NOMO-1 (cell line): ENCODE measurements at regions not wholly inside any gene's neighbourhood (a gene's known extent, or its start where the extent isn't known, plus 50 kb on each side); places are given as distances from the start of the nearest gene placed in this dataset.
"Not testable (repeated sequence)": the region's sequence is repeated elsewhere in the genome, so short reads cannot be mapped to it uniquely, and the experiment has no call there.

Experiments
- DNase-seq, 2 experiments: peaks; one replicate each; lab custom pipeline; 2025; ENCODE audit not compliant: unreplicated experiment in 2 of 2; lab: John Stamatoyannopoulos, UW

DNA sequence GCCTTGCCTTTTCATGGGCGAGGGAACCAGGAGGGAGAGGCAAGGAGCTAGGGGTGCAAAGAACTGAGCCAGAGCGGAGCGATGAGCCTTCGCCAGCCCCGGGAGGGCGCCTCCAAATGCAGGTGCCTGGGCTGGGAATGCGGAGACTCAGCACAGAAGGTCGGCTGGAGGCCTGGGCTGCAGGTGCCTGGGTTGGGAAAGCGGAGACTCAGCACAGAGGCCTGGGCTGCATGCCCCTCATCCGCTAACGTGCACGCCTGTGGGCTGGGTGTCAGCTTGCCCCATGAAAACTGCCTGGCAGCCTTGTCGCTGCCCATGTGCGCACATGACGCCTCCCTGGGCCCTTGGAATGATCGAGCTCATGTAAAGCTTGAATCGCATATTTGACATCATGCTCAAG, 51.8 kb downstream of the POM121L12 start:
- no peak for DNase-seq

GRCh38 chr7:53094191-53094590, 58.8 kb downstream of the POM121L12 start:
- no peak for DNase-seq

DNA sequence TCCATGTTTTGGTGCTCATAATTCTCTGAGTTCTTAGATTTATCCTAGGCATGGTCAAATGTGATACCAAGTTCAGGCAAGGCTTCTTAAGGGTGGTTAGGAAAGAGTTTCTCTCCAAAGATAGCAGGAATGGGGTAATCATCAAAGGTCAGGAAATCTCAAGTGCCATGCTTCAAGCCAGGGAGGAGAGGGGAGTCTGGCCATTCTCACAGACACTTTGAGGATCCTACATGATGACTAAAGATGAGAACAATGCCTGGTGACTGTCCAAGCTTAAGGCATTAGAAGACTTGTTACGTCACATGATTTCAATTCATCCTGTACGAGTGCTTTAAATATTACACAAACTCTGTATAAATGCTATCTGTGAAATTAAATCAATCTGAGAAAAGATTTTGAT, 59.4 kb downstream of the POM121L12 start:
- no peak for DNase-seq

DNA sequence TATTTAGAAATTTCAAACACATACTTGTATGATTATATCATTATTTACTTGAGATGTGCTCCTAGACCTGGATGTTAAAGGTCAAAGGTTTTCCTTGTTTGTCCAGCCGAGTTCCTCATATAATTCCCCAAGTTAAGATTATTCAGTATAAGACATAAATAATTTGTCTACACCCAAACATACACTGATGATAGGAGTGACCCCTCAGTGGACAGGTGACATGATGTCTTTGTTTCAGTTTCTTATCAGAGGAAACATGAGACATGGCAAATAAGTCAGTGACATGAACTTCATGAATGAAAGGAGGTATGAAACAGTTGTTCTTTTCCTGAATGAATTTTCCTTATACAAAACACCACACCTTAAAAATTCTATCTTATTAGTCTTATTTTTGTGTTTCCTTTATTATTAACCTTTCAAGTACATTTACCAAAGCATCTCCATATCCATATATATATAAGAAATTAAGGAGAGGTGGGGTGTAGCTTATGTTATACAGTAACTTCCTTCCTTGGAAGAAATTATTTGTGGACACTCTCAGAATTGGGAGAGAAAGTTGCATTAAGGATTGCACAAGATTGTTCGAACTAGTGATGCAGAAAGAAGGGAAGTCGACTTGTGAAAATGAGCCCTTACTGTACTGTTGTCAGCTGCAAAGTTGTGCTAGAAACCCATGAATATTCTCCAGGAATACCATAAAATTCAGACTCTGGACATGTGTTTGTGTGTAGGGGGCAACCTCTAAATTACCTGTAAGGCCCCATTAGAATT, 60.5 kb downstream of the POM121L12 start:
- peak in 1 of 2 experiments; percentile 35 for DNase-seq

DNA sequence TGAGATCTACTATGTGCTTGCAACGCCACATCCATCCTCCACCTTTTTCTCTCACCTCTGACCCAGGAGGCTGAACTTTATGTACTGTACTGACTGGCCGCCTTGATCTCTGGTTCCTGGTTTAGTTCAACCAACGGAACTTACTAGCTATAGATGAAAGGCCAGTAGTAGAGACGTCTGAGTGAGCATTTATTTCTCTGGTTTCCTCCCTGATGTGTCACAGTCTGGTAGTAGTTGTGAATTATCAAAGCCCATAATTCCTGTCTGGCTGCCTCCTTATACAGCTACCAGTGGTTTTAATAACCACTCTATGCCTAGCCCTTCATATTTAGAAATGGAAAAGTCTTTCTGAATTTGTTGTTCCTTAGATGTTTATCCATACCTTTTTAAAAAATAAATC, 64.7 kb downstream of the POM121L12 start:
- no peak for DNase-seq

DNA sequence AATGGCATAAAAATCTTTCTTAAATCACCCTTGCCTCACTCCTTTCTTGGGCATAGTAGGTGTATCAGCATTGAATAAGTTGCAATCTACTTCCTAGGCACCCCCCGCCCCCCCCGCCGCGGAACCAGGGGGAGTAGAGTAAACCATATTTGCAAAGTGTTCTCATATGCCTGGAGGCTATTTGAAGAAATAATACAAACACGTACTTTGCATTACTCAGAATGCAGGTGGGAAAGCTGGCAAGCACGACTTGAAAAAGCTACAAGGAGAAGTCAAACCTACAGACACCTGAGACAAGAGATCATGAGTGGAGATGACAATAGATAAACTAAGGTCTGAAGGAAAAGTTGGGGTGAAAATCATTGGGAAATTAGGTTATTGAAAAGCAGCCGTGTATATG, 65.6 kb downstream of the POM121L12 start:
- no peak for DNase-seq

- DNase-seq = peak; percentile 67 to 93
Observed at GRCh38 chr7:53110425-53110824, 75.0 kb downstream of the POM121L12 start.

GRCh38 chr7:53111031-53111430, 75.6 kb downstream of the POM121L12 start:
- peak in 1 of 2 experiments; percentile 0 for DNase-seq

DNA sequence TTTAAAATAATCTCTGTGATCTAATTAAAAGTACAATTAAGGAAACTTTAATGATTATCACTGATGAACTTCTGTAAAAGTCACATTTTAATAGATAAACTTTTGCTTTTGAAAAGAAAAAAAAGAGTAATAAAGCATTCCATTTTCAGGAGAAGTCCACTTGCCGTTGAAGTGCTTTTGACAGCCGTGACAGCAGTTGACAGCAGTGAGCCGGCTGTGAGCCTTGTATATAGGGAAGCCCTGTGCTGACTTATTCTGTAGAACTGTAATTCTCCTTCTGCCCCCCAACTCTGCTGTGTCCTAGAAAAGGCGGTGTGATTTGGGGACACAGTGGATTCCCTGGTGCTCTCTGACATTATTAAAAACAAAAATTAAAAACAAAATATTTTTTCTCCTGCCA, 78.0 kb downstream of the POM121L12 start:
- DNase-seq = no peak

GRCh38 chr7:53119514-53119941, 84.1 kb downstream of the POM121L12 start:
- DNase-seq = no peak

DNA sequence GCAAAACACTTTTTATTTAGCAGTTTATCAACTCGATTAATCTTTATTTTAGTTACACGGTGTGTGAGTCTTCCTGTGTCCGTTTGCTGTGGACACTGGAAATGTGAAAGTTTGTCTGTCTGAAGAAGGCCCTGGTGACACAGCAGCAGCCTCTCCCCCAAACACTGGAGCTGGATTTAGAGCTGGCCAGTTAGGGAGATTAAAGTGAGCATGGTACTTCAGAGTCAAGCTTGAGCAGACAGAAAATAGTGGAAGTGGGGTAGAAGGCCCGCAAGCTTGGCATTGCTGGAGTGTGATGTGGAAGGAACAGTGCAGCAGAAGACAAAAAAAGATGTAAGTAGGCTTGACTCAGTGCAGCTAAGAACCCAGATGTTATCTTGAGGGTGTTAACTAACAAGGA, 85.9 kb downstream of the POM121L12 start:
- no peak for DNase-seq

DNA sequence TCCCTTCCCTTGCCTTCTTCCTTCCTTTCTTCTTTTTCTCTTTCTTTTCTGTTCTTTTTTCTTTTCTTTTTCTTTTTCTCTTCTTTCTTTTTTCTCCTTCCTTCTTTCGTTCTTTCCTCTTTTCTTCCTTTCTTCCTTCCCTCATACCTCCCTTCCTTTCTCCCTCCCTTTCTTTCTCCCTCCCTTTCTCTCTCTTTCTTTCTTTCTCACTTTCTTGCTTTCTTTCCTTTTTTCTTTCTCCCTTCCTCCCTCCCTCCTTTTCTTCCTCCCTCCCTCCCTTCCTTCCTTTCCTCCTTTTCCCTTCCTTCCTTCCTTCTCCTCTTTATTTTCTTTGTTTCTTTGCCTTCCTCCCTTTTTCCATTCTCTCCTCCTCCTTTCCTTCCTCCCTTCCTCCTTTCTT, 96.3 kb downstream of the POM121L12 start:
- DNase-seq = no peak

DNA sequence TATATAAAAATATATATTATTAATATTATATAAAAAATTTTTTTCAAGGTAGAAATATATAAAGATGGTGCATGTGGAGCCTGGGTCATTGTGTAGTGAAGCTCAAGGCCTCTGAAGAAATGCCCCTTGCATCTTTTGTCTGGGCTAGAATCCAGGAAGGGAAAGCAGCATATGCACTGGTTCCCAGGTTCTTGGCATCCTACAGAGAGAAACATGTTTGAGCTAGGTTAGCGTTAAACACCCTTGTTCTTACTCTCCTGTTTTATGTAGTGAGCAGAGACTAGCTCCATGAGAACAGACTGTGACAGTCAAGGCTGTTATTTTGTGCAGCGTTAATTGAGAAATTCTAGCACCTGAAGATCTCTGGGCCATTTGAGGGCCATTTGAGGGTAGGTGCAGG, 116.1 kb downstream of the POM121L12 start:
- DNase-seq = no peak

- DNase-seq = not testable (repeated sequence)
Observed at GRCh38 chr7:53187184-53187583, 151.8 kb downstream of the POM121L12 start.

- no peak for DNase-seq
Observed at GRCh38 chr7:53191191-53191695, 155.8 kb downstream of the POM121L12 start.

GRCh38 chr7:53191836-53192443, 156.5 kb downstream of the POM121L12 start:
- DNase-seq = no peak

- no peak for DNase-seq
Observed at GRCh38 chr7:53205006-53205405, 169.6 kb downstream of the POM121L12 start.

DNA sequence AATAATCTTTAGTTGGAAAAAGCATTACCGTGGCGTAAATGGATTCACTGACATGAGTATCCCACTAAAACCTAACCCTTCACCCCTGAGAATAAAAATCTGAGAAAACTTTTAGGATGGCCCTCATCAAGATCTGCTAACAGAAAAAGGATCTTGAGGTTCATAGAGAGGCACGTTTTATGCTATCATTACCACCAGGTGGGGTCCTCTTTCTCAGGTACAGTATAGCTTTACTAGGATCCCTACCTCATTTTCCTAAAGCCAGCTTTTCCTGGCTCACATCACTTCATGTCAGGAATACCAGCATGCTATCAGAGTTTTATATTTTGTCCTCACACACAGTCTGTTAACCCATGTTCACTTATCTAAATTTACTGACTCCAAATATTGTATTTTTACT, 173.7 kb downstream of the POM121L12 start:
- no peak for DNase-seq

DNA sequence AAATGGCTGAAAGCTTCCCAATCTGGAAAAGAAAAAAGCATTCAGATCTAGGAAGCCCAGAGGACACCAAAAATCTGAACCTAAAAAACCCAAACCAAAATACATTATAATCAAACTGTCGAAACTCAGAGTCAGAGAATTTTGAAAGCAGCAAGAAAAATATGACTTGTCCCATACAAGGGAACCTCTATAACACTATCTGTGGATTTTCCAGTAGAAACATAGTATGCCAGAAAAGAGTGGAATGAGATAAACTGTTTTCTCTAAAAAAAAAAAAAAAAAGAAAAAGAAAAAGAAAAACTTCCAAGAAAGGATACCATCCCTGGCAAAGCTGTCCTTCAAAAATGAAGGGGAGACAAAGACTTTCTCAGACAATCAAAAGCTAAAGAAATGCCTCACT, 179.0 kb downstream of the POM121L12 start:
- no peak for DNase-seq

- DNase-seq = no peak
Observed at GRCh38 chr7:53218730-53219504, 183.5 kb downstream of the POM121L12 start.

GRCh38 chr7:53229202-53229601, 193.8 kb downstream of the POM121L12 start:
- DNase-seq = no peak
